OCI-LY3 (cell line): ENCODE measurements at regions not wholly inside any gene's neighbourhood (a gene's known extent, or its start where the extent isn't known, plus 50 kb on each side); places are given as distances from the start of the nearest gene placed in this dataset.

Experiments used
- H2AFZ ChIP-seq: fragments of 200-600, 300-600 bp; shearing (Covaris generic); 2 replicates; pipeline ENCODE4 v1.6.0; 2014; ENCODE audit warnings: antibody characterized with exemption, low read depth, low read length
- H3K27ac ChIP-seq: fragments of 200-600, 300-600 bp; sonication (generic); 2 replicates; pipeline ENCODE4 v1.5.1; 2014; ENCODE audit warnings: mild to moderate bottlenecking, low read length, moderate library complexity, mixed read lengths
- H3K27me3 ChIP-seq: fragments of 200-600, 300-600 bp; sonication (generic); 2 replicates; pipeline ENCODE4 v1.6.1; 2014; ENCODE audit warnings: low read depth, low read length, mixed read lengths
- H3K36me3 ChIP-seq: fragments of 200-600, 300-600 bp; sonication (generic); replicated peaks from 2 replicates; pipeline ENCODE3; 2014; ENCODE audit warnings: low read depth, low read length, mixed read lengths
- H3K4me1 ChIP-seq: fragments of 300-600, 200-600 bp; sonication (generic); 2 replicates; pipeline ENCODE4 v1.6.1; 2014; ENCODE audit warnings: low read length, mixed read lengths
- H3K4me2 ChIP-seq: fragments of 200-600, 300-600 bp; sonication (generic); 2 replicates; pipeline ENCODE4 v1.6.1; 2014; ENCODE audit warnings: low read length, mixed read lengths
- H3K4me3 ChIP-seq: fragments of 300-600, 200-600 bp; sonication (generic); 2 replicates; pipeline ENCODE4 v1.5.1; 2014; ENCODE audit warnings: antibody characterized with exemption, mild to moderate bottlenecking, low read length, moderate library complexity
- H3K79me2 ChIP-seq: fragments of 300-600, 200-600 bp; shearing (Covaris generic); 2 replicates; pipeline ENCODE4 v1.6.1; 2014; ENCODE audit warnings: mild to moderate bottlenecking, low read length, mixed read lengths
- H3K9ac ChIP-seq: fragments of 300-600, 200-600 bp; shearing (Covaris generic); 2 replicates; pipeline ENCODE4 v1.6.0; 2014; ENCODE audit warnings: mild to moderate bottlenecking, low read length, moderate library complexity
- H3K9me3 ChIP-seq: fragments of 200-600, 300-600 bp; shearing (Covaris generic); 2 replicates; pipeline ENCODE4 v1.6.1; 2014; ENCODE audit warnings: low read length, mixed read lengths; ENCODE audit not compliant: insufficient read depth
- H4K20me1 ChIP-seq: fragments of 200-600, 300-600 bp; sonication (generic); 2 replicates; pipeline ENCODE4 v1.6.1; 2016; ENCODE audit warnings: low read length, mixed read lengths; ENCODE audit not compliant: insufficient read depth
- CTCF ChIP-seq: fragments of 200-600, 300-600 bp; sonication (generic); IDR thresholded peaks from 2 replicates; pipeline ENCODE4 v1.5.1; 2014; ENCODE audit warnings: antibody characterized with exemption, low read length, low read depth
- EZH2phosphoT487 ChIP-seq: fragments of 200-600 bp; shearing (Covaris generic); IDR thresholded peaks from 2 replicates; pipeline ENCODE4 v1.6.1; 2018; ENCODE audit warnings: antibody characterized with exemption, mixed run types, low read depth

GRCh38 chr12:115114140-115114539, 430.2 kb upstream of the TBX3 start:
- H3K4me3 ChIP-seq = no peak overlapping the region
- no peak overlapping the region for H3K4me2 ChIP-seq
- H3K9ac ChIP-seq = no peak overlapping the region
- H3K36me3 ChIP-seq = no peaks in the 10 kb centered on the region
- TF ChIP-seq EZH2phosphoT487 (no peak), CTCF (no peak)
- H3K27me3 ChIP-seq = no peaks in the 10 kb centered on the region
- H3K9me3 ChIP-seq = no peaks in the 10 kb centered on the region
- H3K4me1 ChIP-seq = no peaks in the 10 kb centered on the region
- H2AFZ ChIP-seq = no peak overlapping the region
- H3K27ac ChIP-seq = no peak overlapping the region
- H3K79me2 ChIP-seq = no peaks in the 10 kb centered on the region
- no peaks in the 10 kb centered on the region for H4K20me1 ChIP-seq

- no peak overlapping the region for H3K4me2 ChIP-seq
- H4K20me1 ChIP-seq = no peaks in the 10 kb centered on the region
- H3K27ac ChIP-seq = no peak overlapping the region
- H2AFZ ChIP-seq = no peak overlapping the region
- no peak overlapping the region for H3K4me3 ChIP-seq
- no peaks in the 10 kb centered on the region for H3K9me3 ChIP-seq
- H3K27me3 ChIP-seq = no peaks in the 10 kb centered on the region
- no peak for TF ChIP-seq CTCF
- H3K36me3 ChIP-seq = no peaks in the 10 kb centered on the region
- no peaks in the 10 kb centered on the region for H3K4me1 ChIP-seq
- no peaks in the 10 kb centered on the region for H3K79me2 ChIP-seq
- H3K9ac ChIP-seq = no peak overlapping the region
Measured at GRCh38 chr12:115109863-115110262, 425.9 kb upstream of the TBX3 start.

GRCh38 chr12:115108129-115109100, 424.4 kb upstream of the TBX3 start:
- TF ChIP-seq EZH2phosphoT487 (no peak), CTCF (no peak)
- no peaks in the 10 kb centered on the region for H3K4me1 ChIP-seq
- no peaks in the 10 kb centered on the region for H3K79me2 ChIP-seq
- H3K27me3 ChIP-seq = no peaks in the 10 kb centered on the region
- H4K20me1 ChIP-seq = no peaks in the 10 kb centered on the region
- no peak overlapping the region for H3K27ac ChIP-seq
- H2AFZ ChIP-seq = no peak overlapping the region
- no peak overlapping the region for H3K9ac ChIP-seq
- H3K36me3 ChIP-seq = no peaks in the 10 kb centered on the region
- no peak overlapping the region for H3K4me3 ChIP-seq
- H3K4me2 ChIP-seq = no peak overlapping the region
- H3K9me3 ChIP-seq = no peaks in the 10 kb centered on the region

- no peak overlapping the region for H3K4me3 ChIP-seq
- H3K79me2 ChIP-seq = no peaks in the 10 kb centered on the region
- TF ChIP-seq CTCF = no peak
- H3K9me3 ChIP-seq = no peaks in the 10 kb centered on the region
- no peak overlapping the region for H3K27ac ChIP-seq
- no peaks in the 10 kb centered on the region for H3K27me3 ChIP-seq
- H3K4me2 ChIP-seq = no peak overlapping the region
- H2AFZ ChIP-seq = no peak overlapping the region
- H4K20me1 ChIP-seq = no peaks in the 10 kb centered on the region
- H3K4me1 ChIP-seq = no peaks in the 10 kb centered on the region
- H3K9ac ChIP-seq = no peak overlapping the region
- H3K36me3 ChIP-seq = no peaks in the 10 kb centered on the region
Measured at GRCh38 chr12:115103884-115104883, 420.2 kb upstream of the TBX3 start.
